Hematopoietic multipotent progenitor cell (in vitro differentiated cells): ENCODE measurements at regions not wholly inside any gene's neighbourhood (a gene's known extent, or its start where the extent isn't known, plus 50 kb on each side); places are given as distances from the start of the nearest gene placed in this dataset.
A peak's percentile ranks its signal among the peaks of the same experiment; 100 is the strongest.

ENCODE experiments used
- DNase-seq, 3 donors: peaks; one replicate each; pipeline ENCODE4 v3.0.0-alpha.2; 2011 to 2015; ENCODE audit warnings: low read depth in 2 of 3, low spot score in 2 of 3

GRCh38 chr10:21213381-21213780, 312.1 kb downstream of the SKIDA1 start:
- DNase-seq = no peak

- no peak for DNase-seq
Observed at GRCh38 chr10:21212912-21213311, 312.6 kb downstream of the SKIDA1 start.

GRCh38 chr10:21212348-21212747, 313.1 kb downstream of the SKIDA1 start:
- DNase-seq = peak in 1 of 3 donors; percentile 2

GRCh38 chr10:21209495-21209894, 312.4 kb upstream of the NEBL start:
- DNase-seq = no peak

- no peak for DNase-seq
Observed at GRCh38 chr10:21208666-21209316, 311.7 kb upstream of the NEBL start.

- no peak for DNase-seq
Observed at GRCh38 chr10:21207852-21208646, 310.9 kb upstream of the NEBL start.

- no peak for DNase-seq
Observed at GRCh38 chr10:21205328-21205727, 308.2 kb upstream of the NEBL start.

- no peak for DNase-seq
Observed at GRCh38 chr10:21203473-21204107, 306.5 kb upstream of the NEBL start.

GRCh38 chr10:21202776-21203462, 305.8 kb upstream of the NEBL start:
- no peak for DNase-seq

- no peak for DNase-seq
Observed at GRCh38 chr10:21199501-21199900, 302.4 kb upstream of the NEBL start.

GRCh38 chr10:21197838-21198237, 300.7 kb upstream of the NEBL start:
- DNase-seq = no peak

GRCh38 chr10:21196822-21197395, 299.8 kb upstream of the NEBL start:
- DNase-seq = no peak

GRCh38 chr10:21195252-21195651, 298.1 kb upstream of the NEBL start:
- no peak for DNase-seq

- DNase-seq = peak in 1 of 3 donors; percentile 67
Observed at GRCh38 chr10:21194510-21194993, 297.4 kb upstream of the NEBL start.

GRCh38 chr10:21193196-21193595, 296.1 kb upstream of the NEBL start:
- DNase-seq = no peak

- DNase-seq = no peak
Observed at GRCh38 chr10:21191512-21191911, 294.4 kb upstream of the NEBL start.

GRCh38 chr10:21184984-21185383, 287.9 kb upstream of the NEBL start:
- DNase-seq = no peak

GRCh38 chr10:21184216-21184615, 287.1 kb upstream of the NEBL start:
- DNase-seq = no peak

- no peak for DNase-seq
Observed at GRCh38 chr10:21183025-21183424, 285.9 kb upstream of the NEBL start.

GRCh38 chr10:21181451-21181850, 284.3 kb upstream of the NEBL start:
- no peak for DNase-seq

GRCh38 chr10:21180604-21181003, 283.5 kb upstream of the NEBL start:
- no peak for DNase-seq
